IMR-90 (cell line): ENCODE measurements at regions not wholly inside any gene's neighbourhood (a gene's known extent, or its start where the extent isn't known, plus 50 kb on each side); places are given as distances from the start of the nearest gene placed in this dataset.
"Not testable (repeated sequence)": the region's sequence is repeated elsewhere in the genome, so short reads cannot be mapped to it uniquely, and the experiment has no call there.

Source experiments
- ATAC-seq: fragments of 200-7000 bp; cut with Tn5 transposase; 2 replicates; pipeline ENCODE4 v1.9.1; 2020; ENCODE audit warnings: low read depth, mild to moderate bottlenecking, moderate library complexity
- BruUV-seq: library from RNA; stranded (reverse); fragments of 400-500 nt; replicated peaks from 2 replicates; lab custom pipeline; 2021; lab: Mats Ljungman, UMichigan
- CTCF ChIA-PET: fragments of 300-600 bp; formaldehyde crosslinking; extraction: SDS; loops from one replicate; lab custom pipeline; 2021; ENCODE audit warnings: antibody characterized with exemption; lab: Yijun Ruan, JAX
- POLR2A ChIA-PET: fragments of 300-600 bp; sonication (Branson Sonifier 250); formaldehyde crosslinking; loops from one replicate; lab custom pipeline; 2022; ENCODE audit warnings: antibody characterized with exemption; ENCODE audit not compliant: unreplicated experiment; lab: Charles Lee
- DNase-seq: peaks from one replicate; pipeline ENCODE4 v3.0.0; 2013
- H2AFZ ChIP-seq: replicated peaks from 2 replicates; pipeline ENCODE3; 2013; ENCODE audit warnings: low read length, mild to moderate bottlenecking; ENCODE audit not compliant: poor library complexity
- H2AK5ac ChIP-seq: 2 replicates; pipeline ENCODE4 v1.6.1; 2013; ENCODE audit warnings: low read depth, low read length, inconsistent platforms
- H2AK9ac ChIP-seq: replicated peaks from 2 replicates; pipeline ENCODE3; 2013; ENCODE audit warnings: mild to moderate bottlenecking, low read depth, low read length, moderate library complexity; ENCODE audit not compliant: poor library complexity
- H2BK120ac ChIP-seq: 2 replicates; pipeline ENCODE4 v1.6.1; 2013; ENCODE audit warnings: low read depth, low read length, inconsistent platforms
- H2BK15ac ChIP-seq: 3 replicates; pipeline ENCODE4 v1.6.1; 2013; ENCODE audit warnings: low read depth, low read length, inconsistent platforms
- H2BK20ac ChIP-seq: 2 replicates; pipeline ENCODE4 v1.6.1; 2013; ENCODE audit warnings: low read depth, mild to moderate bottlenecking, inconsistent platforms, low read length, moderate library complexity
- H2BK5ac ChIP-seq: 2 replicates; pipeline ENCODE4 v1.6.1; 2013; ENCODE audit warnings: mild to moderate bottlenecking, low read depth, low read length, inconsistent platforms; ENCODE audit not compliant: poor library complexity, severe bottlenecking
- H3K14ac ChIP-seq: replicated peaks from 2 replicates; pipeline ENCODE4 v1.6.1; 2013; ENCODE audit warnings: low read depth, low read length, inconsistent platforms
- H3K18ac ChIP-seq: 2 replicates; pipeline ENCODE4 v1.6.1; 2013; ENCODE audit warnings: low read depth, low read length, control low read depth
- H3K23ac ChIP-seq: 2 replicates; pipeline ENCODE4 v1.6.1; 2013; ENCODE audit warnings: low read depth, low read length, inconsistent platforms
- H3K27ac ChIP-seq: 2 replicates; pipeline ENCODE4 v1.5.1; 2013; ENCODE audit warnings: mild to moderate bottlenecking, control low read depth, low read length; ENCODE audit not compliant: insufficient read depth
- H3K27me3 ChIP-seq: 2 replicates; pipeline ENCODE4 v1.6.1; 2013; ENCODE audit warnings: low read length; ENCODE audit not compliant: control insufficient read depth, insufficient read depth
- H3K36me3 ChIP-seq: 2 replicates; pipeline ENCODE4 v1.6.1; 2013; ENCODE audit warnings: low read length, mixed read lengths; ENCODE audit not compliant: control insufficient read depth, insufficient read depth
- H3K4ac ChIP-seq: 2 replicates; pipeline ENCODE4 v1.6.1; 2013; ENCODE audit warnings: low read depth, low read length, inconsistent platforms
- H3K4me1 ChIP-seq: 2 replicates; pipeline ENCODE4 v1.6.1; 2013; ENCODE audit warnings: low read length, mixed read lengths; ENCODE audit not compliant: control insufficient read depth, insufficient read depth
- H3K4me2 ChIP-seq: 2 replicates; pipeline ENCODE4 v1.6.1; 2013; ENCODE audit warnings: low read depth, mild to moderate bottlenecking, control low read depth, low read length, moderate library complexity
- H3K4me3 ChIP-seq: 2 replicates; pipeline ENCODE4 v1.5.1; 2013; ENCODE audit warnings: low read depth, mild to moderate bottlenecking, control low read depth, low read length, moderate library complexity; ENCODE audit not compliant: insufficient read depth
- H3K56ac ChIP-seq: 2 replicates; pipeline ENCODE4 v1.6.1; 2013; ENCODE audit warnings: low read length, inconsistent platforms; ENCODE audit not compliant: insufficient read depth; ENCODE audit errors: extremely low read depth
- H3K79me1 ChIP-seq, 2 experiments: 2 replicates each; pipeline ENCODE4 v1.6.1; 2013; ENCODE audit warnings: low read length in 2 of 2, inconsistent platforms in 1 of 2, low read depth in 1 of 2
- H3K9ac ChIP-seq: 2 replicates; pipeline ENCODE4 v1.6.1; 2013; ENCODE audit warnings: low read depth, low read length, control low read depth
- H3K9me1 ChIP-seq: 2 replicates; pipeline ENCODE4 v1.6.1; 2013; ENCODE audit warnings: low read length, inconsistent platforms; ENCODE audit not compliant: insufficient read depth
- H3K9me3 ChIP-seq: 2 replicates; pipeline ENCODE4 v1.6.1; 2013; ENCODE audit warnings: low read length; ENCODE audit not compliant: control insufficient read depth, insufficient read depth
- H4K20me1 ChIP-seq: 2 replicates; pipeline ENCODE4 v1.6.1; 2013; ENCODE audit warnings: low read length, inconsistent platforms; ENCODE audit not compliant: insufficient read depth
- H4K5ac ChIP-seq: 2 replicates; pipeline ENCODE4 v1.6.1; 2013; ENCODE audit warnings: mild to moderate bottlenecking, low read depth, low read length, control low read depth
- H4K8ac ChIP-seq, 2 experiments: 2 replicates each; pipeline ENCODE4 v1.6.1; 2013; ENCODE audit warnings: low read depth in 2 of 2, low read length in 2 of 2, control low read depth in 1 of 2, inconsistent platforms in 1 of 2
- H4K91ac ChIP-seq: 2 replicates; pipeline ENCODE4 v1.6.1; 2013; ENCODE audit warnings: low read depth, low read length, inconsistent platforms; ENCODE audit not compliant: insufficient read depth
- WGBS, 2 experiments: methylation state at CpG; one replicate each; pipeline versions ENCODE4 v1.1.5 to v1.1.7; 2013; ENCODE audit warnings: missing lambda C conversion rate in 2 of 2; ENCODE audit not compliant: insufficient read length in 1 of 2; ENCODE audit errors: extremely low coverage in 2 of 2; 5-methylcytosine and 5-hydroxymethylcytosine counted together
- dilution Hi-C: fragments of 300-500 bp; cut with HindIII; formaldehyde crosslinking; loops from one replicate; pipeline ENCODE4 v1.14.3; 2018; ENCODE audit warnings: low sequenced_read_pairs; ENCODE audit not compliant: unreplicated experiment
- in situ Hi-C: fragments of 300-500 bp; cut with MboI; formaldehyde crosslinking; loops from 3 replicates; pipeline ENCODE4 v1.14.3; 2019; ENCODE audit warnings: low sequenced_read_pairs, inconsistent platforms, mixed read lengths
- intact Hi-C: fragments of 100-400 bp; cut with micrococcal nuclease; formaldehyde crosslinking; loops from 2 replicates; pipeline ENCODE4 v1.10.0; 2022

- H2AK9ac ChIP-seq, H3K56ac ChIP-seq, H4K5ac ChIP-seq, H3K36me3 ChIP-seq, H3K4me2 ChIP-seq, CTCF ChIA-PET, H3K4ac ChIP-seq, H3K9me3 ChIP-seq, H3K14ac ChIP-seq, dilution Hi-C loops, intact Hi-C loops, H3K79me1 ChIP-seq, H3K27me3 ChIP-seq, H2BK20ac ChIP-seq, H4K8ac ChIP-seq, DNase-seq, H3K9me1 ChIP-seq, in situ Hi-C loops, BruUV-seq, H3K27ac ChIP-seq, H2AK5ac ChIP-seq, H2AFZ ChIP-seq, H3K18ac ChIP-seq, H2BK5ac ChIP-seq, POLR2A ChIA-PET, H2BK120ac ChIP-seq, H2BK15ac ChIP-seq, H3K4me3 ChIP-seq, H3K23ac ChIP-seq, H4K20me1 ChIP-seq, H4K91ac ChIP-seq, H3K4me1 ChIP-seq, H3K9ac ChIP-seq: not testable (repeated sequence)
- ATAC-seq = peak; percentile 41
- WGBS, 2 experiments = no CpG with 5 or more reads among the region's 4 CpGs
Measured at GRCh38 chr1:206337024-206337423, 133.3 kb upstream of the IKBKE start.

- H2AK5ac ChIP-seq, POLR2A ChIA-PET, H3K4ac ChIP-seq, CTCF ChIA-PET, H2AFZ ChIP-seq, BruUV-seq, H3K9ac ChIP-seq, H3K18ac ChIP-seq, intact Hi-C loops, H3K9me1 ChIP-seq, H3K23ac ChIP-seq, H3K56ac ChIP-seq, H2BK20ac ChIP-seq, H4K5ac ChIP-seq, H3K4me3 ChIP-seq, H2BK5ac ChIP-seq, H3K36me3 ChIP-seq, H3K27me3 ChIP-seq, H3K27ac ChIP-seq, H3K4me1 ChIP-seq, H4K91ac ChIP-seq, H4K20me1 ChIP-seq, H3K4me2 ChIP-seq, H2AK9ac ChIP-seq, H3K79me1 ChIP-seq, in situ Hi-C loops, H2BK15ac ChIP-seq, H3K9me3 ChIP-seq, dilution Hi-C loops: not testable (repeated sequence)
- ATAC-seq (peak; percentile 81), DNase-seq (peak; percentile 10)
- peak overlapping the region; percentile 63; the same call in 1 of the 2 replicates for H3K14ac ChIP-seq
- WGBS, 2 experiments = no CpG with 5 or more reads among the region's 2 CpGs
- 0 out of 4 replicates have a peak overlapping the region, but pooled peaks of 1 of the 2 experiments have one; percentile 55 for H4K8ac ChIP-seq
- H2BK120ac ChIP-seq = 0 out of 2 replicates have a peak overlapping the region, but pooled peaks have one; percentile 60
Measured at GRCh38 chr1:206350493-206351275, 119.6 kb upstream of the IKBKE start.
